Hematopoietic multipotent progenitor cell treated with erythropoietin and hydrocortisone succinate and interleukin-3 and kit ligand, for 8 days (in vitro differentiated cells): ENCODE measurements at regions not wholly inside any gene's neighbourhood (a gene's known extent, or its start where the extent isn't known, plus 50 kb on each side); places are given as distances from the start of the nearest gene placed in this dataset.
"Not testable (repeated sequence)": the region's sequence is repeated elsewhere in the genome, so short reads cannot be mapped to it uniquely, and the experiment has no call there.

Source experiments
- DNase-seq: peaks from one replicate; pipeline ENCODE4 v3.0.0-alpha.2; 2015

GRCh38 chr13:58505262-58505920, 873.8 kb downstream of the PCDH17 start:
- DNase-seq: not testable (repeated sequence)

GRCh38 chr13:58528351-58528750, 896.8 kb downstream of the PCDH17 start:
- no peak for DNase-seq

GRCh38 chr13:58531614-58532013, 900.1 kb downstream of the PCDH17 start:
- no peak for DNase-seq

GRCh38 chr13:58542530-58542929, 911.0 kb downstream of the PCDH17 start:
- no peak for DNase-seq

GRCh38 chr13:58547419-58547818, 915.9 kb downstream of the PCDH17 start:
- no peak for DNase-seq

GRCh38 chr13:58566176-58566575, 934.6 kb downstream of the PCDH17 start:
- DNase-seq: no peak

- DNase-seq: no peak
These were observed 942.2 kb downstream of the PCDH17 start for GRCh38 chr13:58573743-58574142.

- DNase-seq: no peak
These were observed 943.2 kb downstream of the PCDH17 start for GRCh38 chr13:58574791-58575190.

- no peak for DNase-seq
These were observed 947.9 kb downstream of the PCDH17 start for GRCh38 chr13:58579468-58579867.

- no peak for DNase-seq
These were observed 952.4 kb downstream of the PCDH17 start for GRCh38 chr13:58583966-58584365.

GRCh38 chr13:58584610-58585009, 953.1 kb downstream of the PCDH17 start:
- DNase-seq: no peak

- DNase-seq: no peak
These were observed 955.6 kb downstream of the PCDH17 start for GRCh38 chr13:58587183-58587582.

- DNase-seq: no peak
These were observed 960.5 kb downstream of the PCDH17 start for GRCh38 chr13:58592052-58592451.

- DNase-seq: no peak
These were observed 961.2 kb downstream of the PCDH17 start for GRCh38 chr13:58592786-58593185.

GRCh38 chr13:58594747-58595600, 963.4 kb downstream of the PCDH17 start:
- DNase-seq: no peak

GRCh38 chr13:58597552-58597951, 966.0 kb downstream of the PCDH17 start:
- no peak for DNase-seq

GRCh38 chr13:58598241-58598640, 966.7 kb downstream of the PCDH17 start:
- DNase-seq: no peak

- DNase-seq: no peak
These were observed 979.6 kb downstream of the PCDH17 start for GRCh38 chr13:58611117-58611516.

- no peak for DNase-seq
These were observed 986.5 kb downstream of the PCDH17 start for GRCh38 chr13:58617880-58618665.

GRCh38 chr13:58619396-58620113, 988.0 kb downstream of the PCDH17 start:
- no peak for DNase-seq

GRCh38 chr13:58620176-58620575, 988.6 kb downstream of the PCDH17 start:
- no peak for DNase-seq

- no peak for DNase-seq
These were observed 994.3 kb downstream of the PCDH17 start for GRCh38 chr13:58625703-58626389.
